GM21737 (cell line): ENCODE measurements at regions not wholly inside any gene's neighbourhood (a gene's known extent, or its start where the extent isn't known, plus 50 kb on each side); places are given as distances from the start of the nearest gene placed in this dataset.

Source experiments
- ATAC-seq: cut with Tn5 transposase; IDR thresholded peaks from one replicate; pipeline ENCODE4 v1.9.1; 2021; ENCODE audit warnings: mild to moderate bottlenecking, moderate library complexity; ENCODE audit not compliant: unreplicated experiment

- no peak for ATAC-seq
Observed at GRCh38 chr7:20267482-20267881, 50.3 kb upstream of the MACC1 start.

GRCh38 chr7:20268824-20269223, 51.6 kb upstream of the MACC1 start:
- ATAC-seq = no peak

- no peak for ATAC-seq
Observed at GRCh38 chr7:20269726-20270125, 52.5 kb upstream of the MACC1 start.

GRCh38 chr7:20270371-20270770, 53.2 kb upstream of the MACC1 start:
- ATAC-seq = no peak

GRCh38 chr7:20270867-20271266, 53.7 kb upstream of the MACC1 start:
- ATAC-seq = peak; percentile 89

- no peak for ATAC-seq
Observed at GRCh38 chr7:20275637-20276036, 55.1 kb upstream of the ITGB8 start.

GRCh38 chr7:20276705-20277472, 53.8 kb upstream of the ITGB8 start:
- ATAC-seq = no peak

GRCh38 chr7:20279979-20280378, 50.7 kb upstream of the ITGB8 start:
- no peak for ATAC-seq

GRCh38 chr7:20280475-20281351, 50.0 kb upstream of the ITGB8 start:
- ATAC-seq = no peak
